ENCODE measurements at regions not wholly inside any gene's neighbourhood (a gene's known extent, or its start where the extent isn't known, plus 50 kb on each side); places are given as distances from the start of the nearest gene placed in this dataset.

DNA sequence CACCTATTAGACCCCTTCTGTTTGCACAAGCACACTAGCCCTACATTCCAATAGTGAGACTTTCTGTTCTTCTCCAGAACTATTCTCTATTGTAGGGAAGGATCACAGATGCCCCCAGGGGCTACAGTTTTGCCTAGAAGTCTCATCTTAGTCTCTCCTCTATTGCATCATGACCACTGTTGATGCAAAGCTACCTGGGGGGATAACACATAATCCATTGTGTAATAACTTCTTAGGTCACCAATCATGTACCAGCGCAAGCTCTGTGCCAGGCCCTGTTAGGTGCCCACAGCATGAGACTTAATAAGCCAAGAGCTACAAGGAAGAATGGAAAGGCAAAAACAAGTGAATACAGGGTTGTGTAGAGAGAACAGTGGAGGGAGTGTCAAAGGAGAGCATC lies 98.1 kb upstream of the TNFAIP3 start:
- Histone ChIP-seq H3K4me3 (ENCODE audit: low read length in 2 of 2) (no peak overlapping the region), H3K27me3 (ENCODE audit: control insufficient read depth in 1 of 2, insufficient read depth in 2 of 2, low read length in 1 of 2) (no peaks in the 10 kb centered on the region), H3K9me3 (ENCODE audit: control insufficient read depth, low read length) (peaks cover 2% of the 10 kb centered on the region), H3K27ac (ENCODE audit: low read depth in 1 of 2, low read length in 2 of 2) (no peak overlapping the region), H3K4me1 (ENCODE audit: control insufficient read depth in 1 of 2, insufficient read depth in 2 of 2, low read length in 2 of 2) (no peaks in the 10 kb centered on the region), H3K36me3 (ENCODE audit: control insufficient read depth in 1 of 2, insufficient read depth in 2 of 2, low read length in 1 of 2) (no peaks in the 10 kb centered on the region)
- intact Hi-C loops (cut with DNase I): no loop called here
- WGBS, 2 donors: 100% methylated on average over 1 of the region's 1 CpG
- no peak for DNase-seq
- no peak for ATAC-seq (ENCODE audit: low FRiP score)

DNA sequence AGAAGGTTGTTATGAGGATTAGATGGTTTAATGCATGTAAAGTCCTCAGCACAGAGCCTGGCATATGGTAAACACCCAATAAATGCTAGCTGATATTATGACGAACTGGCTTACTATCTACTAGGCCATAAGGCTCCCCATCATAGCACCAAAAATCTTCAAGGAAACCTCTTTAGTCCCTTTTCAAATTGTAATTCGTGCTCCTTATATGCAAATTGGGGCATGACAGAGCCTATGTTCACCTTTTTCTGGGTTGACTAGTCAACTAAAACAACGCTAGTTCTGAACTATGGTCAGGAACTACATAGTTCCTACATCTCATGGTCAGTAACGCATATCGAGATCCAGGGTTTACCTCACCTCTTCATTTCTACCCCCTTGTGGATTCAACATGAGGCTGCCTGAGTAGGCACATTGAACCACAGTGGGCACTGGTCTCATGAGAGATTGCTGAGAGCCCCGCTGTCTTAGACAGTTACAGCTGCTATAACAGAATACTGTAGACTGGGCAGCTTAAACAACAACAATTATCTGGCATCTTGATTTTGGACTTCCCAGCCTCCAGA lies 97.2 kb upstream of the TNFAIP3 start:
- Histone ChIP-seq H3K9me3 (ENCODE audit: control insufficient read depth, low read length) (peaks cover 2% of the 10 kb centered on the region), H3K27ac (ENCODE audit: low read depth in 1 of 2, low read length in 2 of 2) (no peak overlapping the region), H3K27me3 (ENCODE audit: control insufficient read depth in 1 of 2, insufficient read depth in 2 of 2, low read length in 1 of 2) (no peaks in the 10 kb centered on the region), H3K36me3 (ENCODE audit: control insufficient read depth in 1 of 2, insufficient read depth in 2 of 2, low read length in 1 of 2) (no peaks in the 10 kb centered on the region), H3K4me3 (ENCODE audit: low read length in 2 of 2) (no peak overlapping the region), H3K4me1 (ENCODE audit: control insufficient read depth in 1 of 2, insufficient read depth in 2 of 2, low read length in 2 of 2) (no peaks in the 10 kb centered on the region)
- ATAC-seq (ENCODE audit: low FRiP score): no peak
- intact Hi-C loops (cut with DNase I): no loop called here
- no peak for DNase-seq
- WGBS, 2 donors: 94% methylated on average over 6 of the region's 6 CpGs

DNA sequence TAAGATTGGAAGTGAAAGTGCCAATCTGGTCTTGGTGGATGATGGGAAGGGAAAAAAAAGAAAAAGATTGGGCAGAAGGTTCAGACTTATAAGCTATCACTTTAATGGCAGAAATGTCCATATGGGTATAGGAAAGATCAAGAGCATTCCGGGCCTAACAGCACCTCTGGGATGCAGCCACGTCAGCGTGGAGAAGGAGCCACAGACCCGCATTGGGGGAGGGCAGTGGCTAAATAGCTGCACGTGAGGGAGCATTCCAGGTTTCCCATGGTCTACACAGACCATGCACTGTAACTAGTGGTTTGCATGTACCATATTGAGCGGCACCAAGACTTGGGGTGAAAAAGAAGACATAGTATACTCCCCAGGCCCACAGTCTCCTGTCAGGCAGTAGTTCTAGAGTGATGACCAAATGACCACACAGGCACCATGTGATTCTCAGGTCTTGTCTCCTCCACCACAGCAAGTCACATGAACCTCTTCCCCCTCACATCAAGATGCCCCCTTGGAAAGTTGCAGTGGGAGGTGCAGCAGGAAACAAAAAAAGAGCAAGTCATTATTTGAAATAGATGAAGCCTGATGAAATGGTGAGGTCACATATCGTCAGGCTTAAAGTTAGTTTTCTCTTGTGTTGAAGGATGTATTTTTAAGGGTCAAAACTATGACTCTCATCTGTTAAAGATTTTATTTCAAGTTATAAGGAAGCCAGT lies 94.4 kb upstream of the TNFAIP3 start:
- Histone ChIP-seq H3K27me3 (ENCODE audit: control insufficient read depth in 1 of 2, insufficient read depth in 2 of 2, low read length in 1 of 2) (no peaks in the 10 kb centered on the region), H3K4me3 (ENCODE audit: low read length in 2 of 2) (no peak overlapping the region), H3K36me3 (ENCODE audit: control insufficient read depth in 1 of 2, insufficient read depth in 2 of 2, low read length in 1 of 2) (no peaks in the 10 kb centered on the region), H3K9me3 (ENCODE audit: control insufficient read depth, low read length) (peaks cover 2% of the 10 kb centered on the region), H3K4me1 (ENCODE audit: control insufficient read depth in 1 of 2, insufficient read depth in 2 of 2, low read length in 2 of 2) (no peaks in the 10 kb centered on the region), H3K27ac (ENCODE audit: low read depth in 1 of 2, low read length in 2 of 2) (no peak overlapping the region)
- 91 to 94% methylated on average over 7 of the region's 7 CpGs for WGBS, 2 donors
- intact Hi-C loops (cut with DNase I): no loop called here
- ATAC-seq (ENCODE audit: low FRiP score) (no peak), DNase-seq (no peak)

DNA sequence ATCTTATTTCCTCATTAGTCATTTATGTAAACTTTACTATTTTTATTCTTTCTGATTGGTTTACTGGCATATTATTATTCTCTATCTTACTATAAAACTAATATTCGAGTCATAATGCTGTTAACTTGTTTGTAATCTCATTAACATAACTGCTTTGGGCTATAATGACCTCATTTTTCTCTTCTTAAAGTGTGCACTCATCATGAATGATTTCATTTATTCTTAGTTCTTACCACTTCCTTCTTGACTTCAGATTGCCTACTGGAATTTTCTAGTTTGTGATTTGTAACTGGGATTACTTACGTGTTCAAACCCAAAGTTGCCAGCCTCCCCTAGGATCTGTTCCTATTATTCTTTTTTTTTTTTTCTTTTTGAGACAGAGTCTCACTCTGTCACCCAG lies 91.8 kb upstream of the TNFAIP3 start:
- intact Hi-C loops (cut with DNase I): no loop called here
- H3K27ac ChIP-seq (ENCODE audit: low read depth in 1 of 2, low read length in 2 of 2): no peak overlapping the region
- 91 to 95% methylated on average over 2 of the region's 2 CpGs for WGBS, 2 donors

DNA sequence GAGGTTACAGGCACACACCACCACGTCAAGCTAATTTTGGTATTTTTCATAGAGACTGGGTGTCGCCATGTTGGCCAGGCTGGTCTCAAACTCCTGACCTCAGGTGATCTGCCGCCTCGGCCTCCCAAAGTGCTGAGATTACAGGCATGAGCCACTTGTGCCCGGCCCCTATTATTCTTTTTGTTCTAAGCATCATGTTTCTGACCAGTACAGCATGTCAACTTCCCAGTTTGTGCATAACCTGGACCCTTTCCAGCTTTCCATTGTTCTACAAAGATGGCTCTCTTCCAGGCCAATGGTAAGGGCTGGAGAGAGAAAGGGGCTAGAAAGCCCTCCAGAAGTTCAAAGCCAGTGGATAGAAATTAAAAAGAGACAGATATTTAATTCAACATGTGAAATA lies 91.3 kb upstream of the TNFAIP3 start:
- DNase-seq (no peak), ATAC-seq (ENCODE audit: low FRiP score) (no peak)
- Histone ChIP-seq H3K4me3 (ENCODE audit: low read length in 2 of 2) (no peak overlapping the region), H3K9me3 (ENCODE audit: control insufficient read depth, low read length) (no peaks in the 10 kb centered on the region), H3K27ac (ENCODE audit: low read depth in 1 of 2, low read length in 2 of 2) (no peak overlapping the region), H3K36me3 (ENCODE audit: control insufficient read depth in 1 of 2, insufficient read depth in 2 of 2, low read length in 1 of 2) (no peaks in the 10 kb centered on the region), H3K27me3 (ENCODE audit: control insufficient read depth in 1 of 2, insufficient read depth in 2 of 2, low read length in 1 of 2) (peaks cover 0 to 2% of the 10 kb centered on the region in 2 donors), H3K4me1 (ENCODE audit: control insufficient read depth in 1 of 2, insufficient read depth in 2 of 2, low read length in 2 of 2) (no peaks in the 10 kb centered on the region)
- 94 to 95% methylated on average over 5 of the region's 5 CpGs for WGBS, 2 donors
- intact Hi-C loops (cut with DNase I): no loop called here

More for the DNA sequence above, 91.8 kb upstream of the TNFAIP3 start:
- H3K4me1 ChIP-seq (ENCODE audit: control insufficient read depth in 1 of 2, insufficient read depth in 2 of 2, low read length in 2 of 2): no peaks in the 10 kb centered on the region
- ATAC-seq (ENCODE audit: low FRiP score): no peak
- no peak overlapping the region for H3K4me3 ChIP-seq (ENCODE audit: low read length in 2 of 2)
- no peak for DNase-seq
- no peaks in the 10 kb centered on the region for H3K9me3 ChIP-seq (ENCODE audit: control insufficient read depth, low read length)
- H3K27me3 ChIP-seq (ENCODE audit: control insufficient read depth in 1 of 2, insufficient read depth in 2 of 2, low read length in 1 of 2): peaks cover 0 to 2% of the 10 kb centered on the region in 2 donors
- no peaks in the 10 kb centered on the region for H3K36me3 ChIP-seq (ENCODE audit: control insufficient read depth in 1 of 2, insufficient read depth in 2 of 2, low read length in 1 of 2)

DNA sequence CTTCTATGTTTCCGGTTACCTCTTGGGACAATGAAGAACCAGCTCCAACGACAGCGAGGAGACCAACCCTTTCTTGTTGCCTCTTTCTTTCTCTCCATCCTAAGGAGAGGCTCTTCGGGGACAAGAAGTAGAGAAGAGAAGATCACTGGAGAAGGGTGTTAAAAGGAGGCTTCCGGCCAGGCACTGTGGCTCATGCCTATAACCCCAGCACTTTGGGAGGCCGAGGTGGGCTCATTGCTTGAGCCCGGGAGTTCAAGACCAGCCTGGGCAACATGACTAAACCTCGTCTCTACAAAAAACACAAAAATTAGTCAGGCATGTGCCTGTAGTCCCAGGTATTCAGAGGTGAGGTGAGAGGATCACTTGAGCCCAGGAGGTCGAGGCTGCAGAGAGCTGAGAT lies 90.8 kb upstream of the TNFAIP3 start:
- no peak for ATAC-seq (ENCODE audit: low FRiP score)
- intact Hi-C loops (cut with DNase I): no loop called here
- no peak overlapping the region for H3K27ac ChIP-seq (ENCODE audit: low read depth in 1 of 2, low read length in 2 of 2)
- no peaks in the 10 kb centered on the region for H3K36me3 ChIP-seq (ENCODE audit: control insufficient read depth in 1 of 2, insufficient read depth in 2 of 2, low read length in 1 of 2)
- no peaks in the 10 kb centered on the region for H3K9me3 ChIP-seq (ENCODE audit: control insufficient read depth, low read length)
- DNase-seq: no peak
- WGBS, 2 donors: 95 to 96% methylated on average over 9 of the region's 9 CpGs
- no peak overlapping the region for H3K4me3 ChIP-seq (ENCODE audit: low read length in 2 of 2)
- H3K27me3 ChIP-seq (ENCODE audit: control insufficient read depth in 1 of 2, insufficient read depth in 2 of 2, low read length in 1 of 2): peaks cover 0 to 2% of the 10 kb centered on the region in 2 donors
- no peaks in the 10 kb centered on the region for H3K4me1 ChIP-seq (ENCODE audit: control insufficient read depth in 1 of 2, insufficient read depth in 2 of 2, low read length in 2 of 2)

DNA sequence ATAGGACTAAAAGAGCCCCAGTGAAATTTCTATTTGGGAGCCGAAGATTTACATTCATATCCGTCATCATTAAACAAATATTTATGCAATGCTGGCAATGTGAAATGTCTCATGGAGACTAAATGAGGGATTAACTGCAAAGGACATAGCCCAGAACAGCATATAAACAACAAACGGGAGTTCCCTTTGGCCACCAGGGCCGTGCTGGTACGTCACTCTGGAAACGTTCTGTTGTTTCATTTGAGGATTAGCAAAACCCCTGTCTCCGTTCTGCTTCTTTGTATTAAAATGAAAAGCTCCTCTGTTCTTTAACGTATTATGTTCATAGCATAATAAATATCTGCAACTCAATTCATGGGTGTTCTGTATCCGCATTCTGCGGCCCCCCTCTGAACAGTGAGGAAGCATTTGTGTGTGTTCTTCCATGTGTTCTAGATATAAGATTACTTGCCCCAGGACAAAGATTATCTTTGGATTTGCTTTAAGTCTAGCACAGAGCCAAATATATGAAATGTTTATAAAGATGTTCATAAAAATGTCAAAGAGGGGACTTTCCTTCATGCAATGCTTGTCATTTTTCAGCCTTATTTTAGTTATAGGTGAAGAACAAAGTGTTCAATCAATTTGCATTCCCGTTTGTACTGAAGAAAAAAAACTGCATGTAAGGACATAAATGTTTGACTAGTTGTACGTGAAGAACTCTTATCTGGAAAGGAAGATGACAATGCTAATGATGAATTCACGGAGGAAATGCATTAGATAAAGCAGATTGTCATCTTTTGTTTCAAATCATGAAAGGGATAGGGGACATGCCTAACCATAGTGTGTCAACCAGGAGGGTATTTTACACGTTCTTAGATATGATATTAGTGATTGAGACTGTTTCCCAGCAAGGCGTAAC lies 90.0 kb upstream of the TNFAIP3 start:
- Histone ChIP-seq H3K27ac (ENCODE audit: low read depth in 1 of 2, low read length in 2 of 2) (no peak overlapping the region), H3K27me3 (ENCODE audit: control insufficient read depth in 1 of 2, insufficient read depth in 2 of 2, low read length in 1 of 2) (peaks cover 0 to 2% of the 10 kb centered on the region in 2 donors), H3K36me3 (ENCODE audit: control insufficient read depth in 1 of 2, insufficient read depth in 2 of 2, low read length in 1 of 2) (no peaks in the 10 kb centered on the region), H3K4me1 (ENCODE audit: control insufficient read depth in 1 of 2, insufficient read depth in 2 of 2, low read length in 2 of 2) (no peaks in the 10 kb centered on the region), H3K4me3 (ENCODE audit: low read length in 2 of 2) (no peak overlapping the region), H3K9me3 (ENCODE audit: control insufficient read depth, low read length) (no peaks in the 10 kb centered on the region)
- ATAC-seq (ENCODE audit: low FRiP score): no peak
- no peak for DNase-seq
- intact Hi-C loops (cut with DNase I): no loop called here
- 48 to 53% methylated on average over 15 of the region's 15 CpGs for WGBS, 2 donors

DNA sequence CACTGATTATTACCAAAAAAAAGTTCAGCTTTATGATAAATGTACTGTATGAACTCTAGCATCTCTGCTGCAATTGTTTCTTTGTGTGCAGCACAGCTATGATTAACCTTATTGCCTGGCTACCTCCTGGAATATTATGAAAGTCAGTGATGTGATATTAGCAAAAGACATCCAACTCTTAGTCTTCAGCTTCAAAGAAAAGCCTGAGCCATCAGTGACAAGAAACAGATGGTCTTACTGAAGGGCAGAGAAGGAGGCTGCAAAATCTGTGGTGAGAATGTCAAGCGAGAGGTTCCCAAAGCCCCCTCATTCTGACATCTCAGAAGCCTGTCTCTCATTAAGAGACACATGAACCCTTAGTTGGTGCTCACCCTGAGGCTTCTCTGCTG lies 89.4 kb upstream of the TNFAIP3 start:
- Histone ChIP-seq H3K27ac (ENCODE audit: low read depth in 1 of 2, low read length in 2 of 2) (no peak overlapping the region), H3K27me3 (ENCODE audit: control insufficient read depth in 1 of 2, insufficient read depth in 2 of 2, low read length in 1 of 2) (peaks cover 0 to 2% of the 10 kb centered on the region in 2 donors), H3K9me3 (ENCODE audit: control insufficient read depth, low read length) (no peaks in the 10 kb centered on the region), H3K4me3 (ENCODE audit: low read length in 2 of 2) (no peak overlapping the region), H3K36me3 (ENCODE audit: control insufficient read depth in 1 of 2, insufficient read depth in 2 of 2, low read length in 1 of 2) (no peaks in the 10 kb centered on the region), H3K4me1 (ENCODE audit: control insufficient read depth in 1 of 2, insufficient read depth in 2 of 2, low read length in 2 of 2) (no peaks in the 10 kb centered on the region)
- intact Hi-C loops (cut with DNase I): no loop called here
- ATAC-seq (ENCODE audit: low FRiP score) (no peak), DNase-seq (no peak)
- WGBS, 2 donors: 98 to 100% methylated on average over 1 of the region's 1 CpG

All from aorta (tissue), 5 donors.